Panc1 (cell line): ENCODE measurements at regions not wholly inside any gene's neighbourhood (a gene's known extent, or its start where the extent isn't known, plus 50 kb on each side); places are given as distances from the start of the nearest gene placed in this dataset.

Experiments used
- ATAC-seq: fragments of 200-7000 bp; cut with Tn5 transposase; 2 replicates; pipeline ENCODE4 v1.9.1; 2020; ENCODE audit warnings: mild to moderate bottlenecking, moderate library complexity
- BruUV-seq: library from RNA; stranded (reverse); fragments of 400-500 nt; replicated peaks from 2 replicates; lab custom pipeline; 2021; lab: Mats Ljungman, UMichigan
- CTCF ChIA-PET: fragments of 300-600 bp; sonication (Branson Sonifier 250); formaldehyde crosslinking; loops from one replicate; lab custom pipeline; 2022; ENCODE audit warnings: antibody characterized with exemption; lab: Charles Lee
- POLR2A ChIA-PET: fragments of 300-600 bp; sonication (Branson Sonifier 250); formaldehyde crosslinking; loops from one replicate; lab custom pipeline; 2022; ENCODE audit warnings: antibody characterized with exemption; lab: Charles Lee
- DNase-seq: peaks from one replicate; pipeline ENCODE4 v3.0.0-alpha.2; 2010; ENCODE audit warnings: low read depth, low spot score
- H3K27ac ChIP-seq: 2 replicates; pipeline ENCODE4 v1.5.1; 2011; ENCODE audit warnings: mild to moderate bottlenecking, low read length, inconsistent platforms
- H3K27me3 ChIP-seq: fragments of 200-500 bp; sonication (Bioruptor generic); 2 replicates; pipeline ENCODE4 v1.6.0; 2014; ENCODE audit warnings: low read length, inconsistent platforms; ENCODE audit not compliant: control insufficient read depth, insufficient read depth
- H3K36me3 ChIP-seq: fragments of 200-500 bp; sonication (Bioruptor generic); 2 replicates; pipeline ENCODE4 v1.5.1; 2014; ENCODE audit warnings: inconsistent platforms, mild to moderate bottlenecking, low read length, moderate library complexity; ENCODE audit not compliant: control insufficient read depth, insufficient read depth
- H3K4me1 ChIP-seq: 2 replicates; pipeline ENCODE4 v1.5.1; 2011; ENCODE audit warnings: inconsistent platforms, mild to moderate bottlenecking, low read length, moderate library complexity; ENCODE audit not compliant: control insufficient read depth, insufficient read depth
- H3K4me3 ChIP-seq, 2 experiments: 2 replicates each; pipeline ENCODE4 v1.5.1; 2011 to 2012; ENCODE audit warnings: low read depth in 2 of 2, low read length in 2 of 2, mild to moderate bottlenecking in 2 of 2, inconsistent platforms in 1 of 2, moderate library complexity in 1 of 2
- H3K9me3 ChIP-seq: fragments of 200-500 bp; sonication (Bioruptor generic); 2 replicates; pipeline ENCODE4 v1.5.1; 2014; ENCODE audit warnings: low read depth, mild to moderate bottlenecking, inconsistent platforms, low read length, moderate library complexity; ENCODE audit not compliant: control insufficient read depth, insufficient read depth
- CTCF ChIP-seq: fragments of 450-650 bp; IDR thresholded peaks from 2 replicates; pipeline ENCODE4 v1.5.1; 2017; ENCODE audit warnings: mild to moderate bottlenecking
- POLR2AphosphoS5 ChIP-seq: IDR thresholded peaks from 2 replicates; pipeline ENCODE4 v1.6.1; 2012; ENCODE audit warnings: mild to moderate bottlenecking, low read depth, low read length, moderate library complexity
- REST ChIP-seq, 2 experiments: IDR thresholded peaks; 2 replicates each; pipeline ENCODE4 v1.6.1; 2011 to 2012; ENCODE audit warnings: low read depth in 2 of 2, control low read depth in 1 of 2, low read length in 1 of 2, mild to moderate bottlenecking in 1 of 2, moderate library complexity in 1 of 2; ENCODE audit not compliant: insufficient read depth in 1 of 2
- SIN3A ChIP-seq: IDR thresholded peaks from 2 replicates; pipeline ENCODE4 v1.6.1; 2012; ENCODE audit warnings: low read depth, mild to moderate bottlenecking, low read length, moderate library complexity, borderline replicate concordance; ENCODE audit not compliant: insufficient read depth
- TCF7L2 ChIP-seq: IDR thresholded peaks from 2 replicates; pipeline ENCODE4 v1.6.1; 2011; ENCODE audit warnings: mild to moderate bottlenecking, low read depth, low read length, inconsistent platforms
- in situ Hi-C: cut with HindIII; loops from 2 replicates; pipeline ENCODE4 v1.10.0; 2016; ENCODE audit warnings: low sequenced_read_pairs, low pct_unique_long_range_greater_than_20kb
- intact Hi-C: fragments of 100-400 bp; cut with micrococcal nuclease; formaldehyde crosslinking; loops from one replicate; pipeline ENCODE4 v1.10.0; 2022; ENCODE audit not compliant: unreplicated experiment

GRCh38 chr9:107874591-107875369, 385.2 kb upstream of the KLF4 start:
- TF ChIP-seq REST (IDR thresholded peaks at IDR 0.05; ENCODE audit: insufficient read depth in 1 of 2, low read depth in 2 of 2, low read length in 1 of 2) (no peak), SIN3A (no peak), POLR2AphosphoS5 (no peak)
- in situ Hi-C loops (no loop called here), intact Hi-C loops (no loop called here)
- Histone ChIP-seq H3K36me3 (no peaks in the 10 kb centered on the region; the same call in 1 of the 2 replicates), H3K4me1 (no peaks in the 10 kb centered on the region), H3K27ac (no peak overlapping the region), H3K9me3 (no peaks in the 10 kb centered on the region), H3K4me3 (no peak overlapping the region), H3K27me3 (no peaks in the 10 kb centered on the region)
- DNase-seq (no peak), ATAC-seq (no peak)
- BruUV-seq = no TSS peak
- ChIA-PET CTCF (no interaction called here), POLR2A (no interaction called here)

GRCh38 chr9:107874137-107874536, 384.6 kb upstream of the KLF4 start:
- intact Hi-C loops = no loop called here
- H3K9me3 ChIP-seq = no peaks in the 10 kb centered on the region
- CTCF ChIA-PET = no interaction called here

More at GRCh38 chr9:107874137-107874536, 384.6 kb upstream of the KLF4 start:
- Histone ChIP-seq H3K4me3 (no peak overlapping the region), H3K27me3 (no peaks in the 10 kb centered on the region), H3K36me3 (no peaks in the 10 kb centered on the region; the same call in 1 of the 2 replicates), H3K4me1 (no peaks in the 10 kb centered on the region), H3K27ac (no peak overlapping the region)
- DNase-seq = no peak
- in situ Hi-C loops = no loop called here
- BruUV-seq = no TSS peak
- POLR2A ChIA-PET = no interaction called here
- no peak for TF ChIP-seq SIN3A
- TF ChIP-seq TCF7L2 = no peak
- TF ChIP-seq POLR2AphosphoS5 = no peak
- no peak for TF ChIP-seq CTCF
- no peak for TF ChIP-seq REST (IDR thresholded peaks at IDR 0.05; ENCODE audit: insufficient read depth in 1 of 2, low read depth in 2 of 2, low read length in 1 of 2)
- ATAC-seq = no peak
